Superior temporal gyrus (tissue), 1 donor: ENCODE measurements at regions not wholly inside any gene's neighbourhood (a gene's known extent, or its start where the extent isn't known, plus 50 kb on each side); places are given as distances from the start of the nearest gene placed in this dataset.
"Not testable (repeated sequence)": the region's sequence is repeated elsewhere in the genome, so short reads cannot be mapped to it uniquely, and the experiment has no call there.

Experiments used
- DNase-seq: peaks from one replicate; pipeline ENCODE4 v3.0.0-alpha.2; 2016; ENCODE audit errors: extremely low spot score

DNA sequence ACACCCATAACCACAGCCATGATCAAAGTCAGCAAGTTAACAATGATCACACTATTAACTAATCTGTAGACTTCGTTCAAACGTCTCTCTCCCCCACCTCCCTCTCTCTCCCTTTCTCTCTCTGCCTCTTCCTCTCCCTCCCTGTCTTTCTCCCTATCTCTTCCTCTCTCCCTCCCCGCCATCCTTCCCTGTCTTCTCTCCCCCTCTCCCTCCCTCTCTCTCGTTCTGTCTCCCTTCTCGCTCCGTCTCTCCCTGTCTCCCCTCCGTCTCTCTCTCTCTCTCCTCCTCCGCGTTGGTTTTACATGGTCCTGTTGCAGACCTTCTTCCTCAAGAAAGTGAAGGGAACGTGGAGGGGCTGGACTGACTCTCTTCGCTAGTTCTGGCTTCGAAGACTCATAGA is 308.9 kb upstream of the FOXQ1 start:
- DNase-seq = no peak

DNA sequence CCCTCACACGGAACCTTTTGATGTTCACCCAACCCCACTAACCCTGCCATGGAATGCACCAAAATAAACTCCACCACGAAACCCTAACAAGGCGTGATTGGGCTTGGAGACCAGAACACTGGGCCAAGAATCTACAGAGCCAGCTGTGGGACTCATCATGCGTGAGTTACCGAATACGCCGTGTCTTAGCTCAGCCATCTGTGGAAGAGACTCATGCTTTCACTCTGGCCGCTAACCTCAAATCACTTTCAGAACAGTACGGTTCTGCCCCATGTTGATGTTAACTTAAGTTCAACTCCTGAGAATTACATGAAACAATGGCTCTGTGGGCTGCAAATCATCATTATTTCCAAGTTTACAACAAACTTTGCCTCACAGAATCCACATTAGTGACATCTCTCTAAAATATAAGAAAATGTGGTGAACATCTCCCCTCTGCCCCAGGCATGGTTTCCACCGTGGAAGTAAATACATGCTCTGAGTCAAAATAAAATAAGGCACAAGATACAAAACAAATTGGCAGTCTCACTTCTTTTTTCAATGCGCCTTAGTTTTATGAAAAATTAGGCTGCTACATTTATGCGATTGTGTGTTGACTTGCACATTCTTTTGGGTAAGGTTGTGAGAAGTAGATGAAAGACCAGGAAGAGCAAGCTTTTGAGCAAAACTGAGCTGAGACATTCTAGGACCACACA is 308.9 kb upstream of the EXOC2 start:
- DNase-seq = no peak

DNA sequence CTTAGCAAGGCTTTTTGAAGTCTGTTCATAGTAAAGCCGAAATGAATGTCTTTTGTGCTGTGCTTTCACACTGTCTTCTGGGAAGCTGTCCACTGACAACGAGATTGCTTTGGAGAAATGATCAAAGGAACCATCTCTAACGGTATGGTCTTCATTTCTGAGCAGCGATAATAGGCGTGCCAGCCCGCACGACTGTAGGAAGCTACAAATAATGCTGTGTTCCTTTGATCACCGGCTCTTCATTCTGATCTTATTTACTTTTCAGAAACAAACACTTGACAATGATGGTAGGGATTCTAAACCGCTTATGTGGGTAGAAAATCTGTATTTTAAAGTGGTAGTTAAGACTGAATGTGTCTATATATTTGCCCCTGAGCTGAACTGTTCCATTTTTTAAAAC is 306.6 kb upstream of the EXOC2 start:
- DNase-seq = no peak

DNA sequence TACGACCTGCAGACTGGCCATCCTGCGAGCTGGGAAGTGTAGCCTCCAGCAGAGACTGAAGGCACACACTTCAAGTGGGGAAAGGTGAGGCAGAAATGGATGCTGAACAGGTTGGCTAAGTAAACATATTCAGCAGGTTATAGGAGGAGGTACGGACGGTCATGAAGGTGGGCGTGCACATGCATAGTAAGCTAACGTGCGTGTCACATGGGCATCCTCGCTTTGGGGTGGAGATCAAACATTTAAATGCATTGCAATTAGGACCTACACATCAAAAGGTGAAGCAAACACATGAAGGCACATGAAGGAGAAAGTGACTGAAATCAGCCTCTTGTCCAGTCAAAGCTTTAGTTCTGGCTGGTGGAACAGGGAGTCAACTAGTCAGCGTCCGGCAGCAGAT is 305.6 kb upstream of the EXOC2 start:
- no peak for DNase-seq

DNA sequence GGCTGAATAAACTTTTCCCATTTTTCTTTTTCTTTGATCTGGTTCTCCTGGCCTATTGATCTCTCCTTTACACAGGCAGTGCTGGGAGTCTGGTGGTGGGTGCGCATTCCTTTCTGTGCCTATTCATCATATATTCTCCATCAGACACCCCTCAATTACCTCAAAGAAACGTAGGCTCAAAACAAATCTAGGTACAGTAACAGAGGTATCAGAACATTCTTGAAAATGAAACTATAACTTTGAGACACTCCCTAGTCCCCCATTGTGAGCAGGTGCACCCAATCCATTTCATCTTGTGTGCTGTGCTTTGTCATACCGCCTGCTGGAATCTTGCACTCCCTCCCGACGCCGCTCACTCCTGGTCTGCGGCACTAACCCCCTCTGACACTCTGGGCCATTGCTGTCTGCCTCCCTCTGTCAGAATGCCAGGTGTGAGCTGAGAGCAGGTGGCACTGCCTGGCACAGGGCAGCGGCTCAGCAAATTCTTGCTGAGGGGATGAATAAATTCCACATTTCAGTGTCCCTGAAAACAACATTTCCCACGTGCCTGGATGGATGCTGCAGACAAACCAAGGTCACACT is 303.4 kb upstream of the EXOC2 start:
- DNase-seq = no peak

DNA sequence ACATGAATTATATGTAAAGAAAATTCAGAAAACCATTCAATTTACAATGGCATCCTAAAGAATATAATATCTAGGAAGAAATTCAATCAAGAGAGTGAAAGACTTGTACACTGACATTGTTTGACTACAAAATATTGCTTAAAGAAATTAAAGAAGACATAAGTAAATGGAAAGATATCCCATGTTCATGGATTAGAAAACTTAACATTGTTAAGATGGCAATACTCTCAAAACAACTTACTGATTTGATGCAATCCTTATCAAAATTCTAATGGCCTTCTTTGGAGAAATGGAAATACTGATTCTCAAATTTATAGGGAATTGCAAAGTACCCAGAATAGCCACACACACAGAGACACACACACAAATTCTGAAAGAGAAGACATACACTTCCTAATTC is 298.3 kb upstream of the EXOC2 start:
- no peak for DNase-seq

DNA sequence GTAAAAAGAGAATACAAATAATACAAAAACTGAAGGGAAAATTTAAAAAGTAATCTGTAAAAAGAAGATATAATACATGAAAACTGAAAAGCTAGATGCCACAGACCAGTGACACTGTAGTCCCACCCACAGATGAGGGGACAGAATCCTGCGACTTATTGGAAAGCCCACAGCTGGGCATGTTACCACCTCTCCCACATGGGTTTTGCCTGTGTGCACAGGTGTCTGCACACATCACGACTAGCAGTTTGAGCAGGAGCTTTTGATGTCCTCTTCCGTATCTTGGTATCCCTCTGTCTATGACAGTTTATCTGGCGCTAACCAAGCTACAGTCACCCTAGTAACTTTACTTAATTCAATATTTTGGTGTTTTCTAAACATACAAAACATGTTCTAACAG is 291.1 kb upstream of the EXOC2 start:
- no peak for DNase-seq

DNA sequence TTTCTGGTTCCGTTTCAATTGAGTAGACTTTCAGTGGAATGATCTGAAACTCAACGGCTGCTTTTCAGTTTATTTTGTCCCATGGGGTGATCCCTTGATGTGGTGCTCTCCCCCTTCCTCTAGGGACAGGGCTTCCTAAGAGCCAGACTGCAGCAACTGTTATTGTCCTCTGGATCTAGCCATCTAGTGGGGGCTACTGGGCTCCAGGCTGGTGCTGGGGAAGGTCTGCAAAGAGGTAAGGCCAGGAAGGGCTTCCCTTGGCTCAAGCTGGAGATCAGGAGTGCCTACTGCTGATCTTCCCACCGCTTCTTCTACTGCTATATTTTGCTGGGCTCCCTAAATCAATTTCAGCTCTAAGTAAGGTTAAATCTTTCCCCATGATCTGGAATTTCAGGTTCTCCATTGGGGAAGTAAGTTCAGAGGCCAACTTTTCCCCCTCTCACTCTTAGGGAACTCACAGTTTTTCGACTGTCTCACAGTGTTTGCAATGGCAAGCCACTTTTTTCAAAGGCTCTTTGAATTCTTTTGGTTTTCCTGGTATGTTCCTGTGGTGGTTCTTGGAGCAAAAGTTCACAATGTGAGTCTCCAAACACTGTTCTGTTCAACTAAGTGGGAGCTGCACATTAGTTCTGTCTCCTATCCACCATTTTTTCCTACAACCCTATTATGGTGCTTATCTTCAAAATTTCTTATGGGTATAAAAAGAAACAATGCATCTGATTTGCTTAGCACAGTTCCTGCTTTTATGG is 286.2 kb upstream of the EXOC2 start:
- no peak for DNase-seq

DNA sequence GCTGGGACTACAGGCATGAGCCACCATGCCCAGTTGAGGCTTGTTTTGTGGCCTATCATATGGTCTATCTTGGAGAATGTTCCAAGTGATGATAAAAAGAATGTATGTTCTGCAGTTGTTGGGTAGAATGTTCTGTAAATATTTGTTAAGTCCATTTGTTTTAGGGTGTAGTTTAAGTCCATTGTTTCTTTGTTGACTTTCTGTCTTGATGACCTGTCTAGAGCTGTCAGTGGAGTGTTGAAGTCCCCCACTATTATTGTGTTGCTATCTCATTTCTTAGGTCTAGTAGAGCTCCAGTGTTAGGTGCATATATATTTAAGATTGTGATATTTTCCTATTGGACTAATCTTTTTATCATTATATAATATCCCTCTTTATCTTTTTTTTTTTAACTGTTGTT is 284.3 kb upstream of the EXOC2 start:
- not testable (repeated sequence) for DNase-seq

DNA sequence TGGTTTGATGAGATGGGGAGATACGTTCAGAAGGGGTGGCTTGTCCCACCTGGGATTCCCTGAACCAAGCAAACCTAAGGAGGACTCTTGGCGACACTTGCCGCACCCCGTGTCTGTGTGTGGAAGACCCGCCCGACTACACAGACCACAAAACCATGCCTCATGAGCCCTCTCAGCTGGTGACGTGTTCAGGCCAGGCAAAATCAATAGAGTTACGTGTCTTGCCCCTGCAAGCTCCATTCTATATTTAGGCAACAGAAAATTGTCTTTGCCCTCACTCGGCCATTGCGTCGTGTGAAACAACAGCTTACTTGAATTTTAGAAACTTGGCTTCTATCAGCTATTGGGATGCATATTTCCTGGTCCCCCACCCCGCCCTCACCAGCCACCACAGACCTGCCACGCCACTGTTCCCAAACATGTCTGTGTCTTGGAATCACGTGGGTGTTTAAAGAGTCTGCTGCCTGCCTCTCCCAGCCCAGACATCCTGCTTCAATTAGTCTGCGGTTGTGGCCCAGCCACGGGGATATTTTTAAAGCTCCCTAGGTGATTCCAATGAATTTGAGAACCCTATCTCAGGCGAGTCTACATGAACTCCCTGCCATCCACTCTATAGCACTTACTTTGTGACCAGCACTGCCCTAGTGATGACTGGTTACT is 279.2 kb upstream of the EXOC2 start:
- no peak for DNase-seq

DNA sequence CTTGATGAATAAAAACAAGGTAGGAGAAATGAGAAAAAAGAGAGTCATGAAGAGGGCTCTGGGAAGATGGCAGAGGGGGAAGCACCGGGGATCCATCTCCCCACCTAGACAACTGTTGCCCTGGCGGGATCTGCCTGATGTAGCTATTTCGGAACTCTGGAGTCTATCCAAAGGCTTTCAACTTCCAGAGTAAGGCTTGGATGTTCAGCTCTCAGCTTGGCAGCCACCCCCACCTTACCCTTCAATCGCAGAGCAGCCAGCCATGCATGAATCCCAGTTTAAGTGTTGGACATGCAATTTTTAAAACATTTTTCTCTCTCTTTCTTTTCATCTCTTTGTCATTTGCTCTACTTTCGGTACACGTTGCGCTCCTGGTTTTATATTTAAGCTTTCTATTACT is 275.9 kb upstream of the EXOC2 start:
- no peak for DNase-seq

DNA sequence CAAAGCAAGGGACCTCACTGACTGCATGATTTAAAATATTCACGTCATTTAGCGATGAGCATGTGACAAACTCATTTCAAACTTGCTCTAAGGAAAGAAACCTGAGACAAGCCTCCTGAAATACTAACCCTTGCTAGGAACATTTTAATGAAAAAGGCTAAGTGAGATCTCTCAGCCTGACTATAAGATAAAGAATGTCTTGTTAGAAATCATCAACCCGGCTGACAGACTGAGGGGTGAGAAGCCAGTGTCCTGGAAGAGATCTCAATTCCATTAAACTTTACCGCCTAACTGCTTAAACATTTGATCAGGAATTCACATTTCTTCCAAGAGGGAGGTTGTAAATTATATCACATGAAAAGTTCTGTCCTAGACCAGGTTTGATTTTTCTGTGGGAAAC is 274.8 kb upstream of the EXOC2 start:
- no peak for DNase-seq

DNA sequence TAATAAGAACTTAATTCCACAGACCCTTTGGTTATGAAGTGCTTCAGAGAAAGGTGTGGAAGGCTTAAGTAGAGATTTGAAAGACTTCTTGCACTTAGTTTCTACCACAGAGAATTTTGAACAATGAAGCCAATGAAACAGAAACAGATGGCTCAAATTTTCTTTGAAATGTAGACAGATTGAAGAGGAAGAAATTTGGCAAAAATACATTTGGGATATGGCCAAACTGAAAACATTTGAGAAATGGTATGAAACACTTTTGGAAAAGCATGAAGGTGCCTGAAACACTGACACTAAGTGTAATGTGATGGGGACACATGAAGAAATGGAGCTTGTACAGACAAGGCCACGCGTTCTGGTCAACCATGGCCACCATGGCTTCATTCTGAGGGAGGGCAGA is 272.4 kb upstream of the EXOC2 start:
- peak; percentile 56 for DNase-seq

DNA sequence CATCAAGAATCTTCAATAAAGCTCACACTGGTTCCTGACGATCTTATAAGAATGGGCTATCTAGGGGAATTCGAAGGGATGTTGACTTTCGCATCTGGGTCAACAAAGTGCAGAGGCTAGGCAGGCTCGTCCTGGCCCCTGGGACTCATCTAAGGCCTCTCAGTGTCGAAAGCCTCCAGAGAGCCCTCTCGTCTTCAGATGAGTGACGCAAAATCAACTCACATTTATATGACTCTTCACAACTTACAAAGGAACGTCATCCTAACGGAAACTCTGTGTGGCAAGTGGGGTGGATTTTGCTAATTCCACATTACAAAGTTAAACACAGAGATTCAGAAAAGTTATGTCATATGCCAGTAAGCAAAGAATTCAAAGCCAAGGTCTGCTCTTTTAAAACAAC is 270.5 kb upstream of the EXOC2 start:
- DNase-seq = no peak

DNA sequence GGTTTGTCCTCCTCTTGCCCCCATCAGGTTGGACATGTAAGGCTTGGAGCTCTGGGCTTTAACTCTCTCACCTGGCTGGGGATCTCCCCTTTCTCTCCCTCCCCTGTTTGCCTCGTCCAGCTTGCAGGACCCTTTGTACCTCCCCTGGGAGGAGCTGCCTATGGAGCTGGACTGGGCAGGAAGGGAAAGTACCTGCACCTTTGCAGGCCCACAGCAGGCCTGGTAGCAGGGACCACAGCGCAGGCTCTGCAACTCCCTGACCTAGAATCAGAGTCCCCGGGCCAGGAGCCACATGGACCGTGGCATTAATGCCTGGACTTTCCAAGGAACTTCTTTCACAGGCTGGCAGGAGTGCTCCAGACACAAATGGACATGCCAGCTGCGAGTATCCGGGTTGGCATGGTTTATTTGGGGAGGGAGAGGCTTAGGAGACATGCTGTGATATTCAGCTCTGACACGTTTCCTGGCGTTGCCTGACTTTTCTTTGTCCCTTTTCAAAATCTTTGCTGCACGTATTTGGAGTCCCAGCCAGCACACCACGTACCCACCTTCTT is 268.5 kb upstream of the EXOC2 start:
- DNase-seq = no peak

DNA sequence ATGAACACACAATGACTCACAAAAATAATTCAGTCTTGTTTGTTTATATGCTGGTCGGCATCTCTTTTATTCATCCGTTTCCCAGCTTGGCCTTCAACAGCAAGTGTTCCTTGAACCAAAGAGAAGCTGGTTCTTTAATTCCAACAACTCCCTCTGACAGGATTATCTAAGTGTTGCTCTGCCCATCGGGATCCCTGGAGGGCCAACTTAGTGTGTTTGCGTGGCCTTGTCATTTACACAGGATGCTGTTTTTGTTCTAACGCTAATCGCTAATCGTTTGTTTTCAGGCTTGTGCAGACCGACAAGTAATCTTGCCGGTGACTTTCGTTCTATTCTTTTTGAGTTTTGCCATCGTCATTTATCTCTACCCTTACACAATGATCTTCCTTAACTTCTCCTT is 267.4 kb upstream of the EXOC2 start:
- no peak for DNase-seq

DNA sequence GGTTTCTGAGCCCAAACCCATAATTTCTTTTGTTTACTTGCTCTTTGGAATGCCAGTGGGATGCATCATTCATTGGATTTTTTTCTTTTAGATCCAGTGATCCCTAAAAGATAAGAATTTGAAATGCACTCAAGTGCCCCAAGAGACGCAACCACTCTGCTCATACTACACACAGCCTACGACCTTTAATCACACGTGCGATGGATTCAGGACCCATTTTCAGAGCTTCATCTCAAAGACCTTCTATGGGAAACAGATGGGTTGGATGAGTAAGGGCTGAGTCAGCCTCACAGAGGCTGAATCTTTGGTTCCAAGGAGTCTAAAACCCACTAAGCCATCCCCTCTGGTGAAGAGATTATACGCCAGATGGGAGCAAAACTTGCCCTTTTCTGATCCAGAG is 265.5 kb upstream of the EXOC2 start:
- no peak for DNase-seq

DNA sequence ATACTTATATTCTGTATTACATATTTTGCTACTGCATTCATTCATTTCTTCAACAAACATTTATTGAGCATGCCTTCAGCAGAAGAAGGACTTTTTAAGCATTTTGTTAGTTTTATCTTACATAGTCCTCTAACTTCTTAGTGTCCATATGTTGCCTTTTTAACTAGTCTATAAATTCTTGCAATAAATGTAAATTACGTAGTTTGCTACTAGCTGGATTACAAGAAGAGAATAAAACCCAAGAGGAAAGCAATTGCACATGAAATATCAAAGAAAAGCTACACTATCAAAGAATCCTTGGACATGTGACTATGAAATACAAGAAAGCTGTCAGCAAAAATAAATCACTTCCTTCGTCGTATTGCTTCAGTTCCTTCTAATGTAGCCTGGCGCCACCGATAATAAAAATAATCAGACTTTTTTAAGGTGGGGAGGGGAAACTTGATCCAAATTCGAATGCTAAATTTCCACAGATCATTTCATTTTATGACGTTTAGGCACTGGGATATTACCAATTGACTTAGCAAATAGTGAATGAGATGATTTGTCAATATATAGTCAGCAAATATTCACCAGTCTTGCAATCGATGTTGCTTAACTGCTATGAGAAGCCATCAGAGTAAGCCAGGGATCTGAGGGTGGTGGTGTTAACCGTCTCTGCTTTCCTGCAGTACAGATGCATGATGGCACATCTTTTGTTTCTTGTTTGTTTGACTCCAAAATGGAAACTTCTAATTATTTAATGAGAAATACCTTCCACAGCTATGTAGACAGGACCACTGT is 258.7 kb upstream of the EXOC2 start:
- no peak for DNase-seq

DNA sequence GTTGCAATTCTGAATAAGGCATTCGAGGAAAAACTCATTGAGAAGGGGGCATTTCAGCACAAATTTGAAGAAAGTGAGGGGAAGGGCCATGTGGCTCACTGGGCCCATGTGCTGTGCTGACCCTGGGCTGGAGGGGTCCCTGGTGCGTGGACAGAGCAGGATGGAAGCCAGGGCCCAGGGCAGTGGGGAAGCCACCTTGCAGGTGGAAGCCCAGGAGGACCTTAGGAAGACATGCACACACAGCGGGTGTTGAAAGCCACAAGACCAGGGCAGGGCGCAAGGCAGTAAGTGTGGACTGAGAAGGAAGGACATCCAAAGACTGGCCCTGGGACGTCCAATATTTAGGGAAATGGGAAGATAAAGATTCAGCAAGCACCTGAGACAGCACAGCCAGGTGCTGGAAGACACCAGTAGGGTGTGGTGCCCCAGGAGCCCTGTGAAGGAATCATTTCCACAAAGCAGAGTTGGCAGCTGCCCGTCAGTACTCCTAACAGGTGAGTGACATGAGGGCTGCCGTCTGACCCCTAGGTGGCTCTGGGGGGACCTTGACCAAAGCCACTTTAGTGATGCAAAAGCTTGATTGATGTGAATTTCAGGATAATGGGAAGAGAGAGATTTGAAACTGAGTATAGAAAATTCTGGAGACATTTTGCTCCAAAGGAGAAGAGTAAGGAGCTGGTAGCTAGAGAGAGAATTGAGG is 254.4 kb upstream of the EXOC2 start:
- no peak for DNase-seq

DNA sequence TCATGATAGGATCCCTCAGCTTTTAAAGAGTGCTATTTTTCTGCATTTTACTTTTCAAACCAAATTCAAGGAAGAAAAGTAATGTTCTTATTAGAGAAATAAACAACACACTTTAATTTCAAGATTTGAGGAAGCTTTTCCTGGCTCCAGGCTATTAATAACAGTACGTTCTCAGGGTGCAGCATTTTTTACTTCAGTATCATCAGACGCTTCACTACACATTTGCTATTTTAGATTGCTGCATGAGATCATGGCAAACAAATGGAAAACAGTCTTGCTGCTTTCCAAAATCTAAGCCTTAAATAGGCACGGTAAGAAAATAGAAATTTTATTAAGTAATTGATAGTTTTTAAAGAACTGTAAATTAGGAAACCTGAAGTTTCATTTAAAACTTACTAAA is 253.6 kb upstream of the EXOC2 start:
- no peak for DNase-seq
